ENCODE measurements at regions not wholly inside any gene's neighbourhood (a gene's known extent, or its start where the extent isn't known, plus 50 kb on each side); places are given as distances from the start of the nearest gene placed in this dataset.

DNA sequence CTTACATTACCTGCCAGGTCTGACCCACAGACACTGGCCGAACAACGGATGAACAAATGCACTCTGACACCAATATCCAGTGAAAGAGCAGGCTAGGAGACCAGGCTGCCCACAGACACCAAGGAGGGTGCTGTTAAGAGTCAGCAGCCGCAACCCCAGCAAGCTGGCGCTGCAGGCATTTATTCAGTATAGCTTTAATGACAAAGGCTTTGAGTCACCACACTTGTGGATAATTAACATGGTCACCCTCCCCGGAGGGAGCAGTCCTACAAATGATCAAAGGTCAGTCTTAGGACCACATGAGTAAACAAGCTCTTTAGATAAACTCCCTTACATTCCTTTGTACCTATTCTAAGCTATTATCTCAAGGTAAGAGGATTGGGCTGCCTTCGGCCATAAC is 368.5 kb upstream of the GRID2 start:
- Histone ChIP-seq H3K27ac (ENCODE audit: low read depth in 1 of 2, low read length in 2 of 2) (no peak overlapping the region), H3K27me3 (ENCODE audit: control insufficient read depth in 1 of 2, insufficient read depth in 2 of 2, low read length in 1 of 2) (no peaks in the 10 kb centered on the region), H3K4me3 (ENCODE audit: low read length in 2 of 2) (no peak overlapping the region), H3K36me3 (ENCODE audit: control insufficient read depth in 1 of 2, insufficient read depth in 2 of 2, low read length in 1 of 2) (no peaks in the 10 kb centered on the region), H3K9me3 (ENCODE audit: control insufficient read depth, low read length) (no peaks in the 10 kb centered on the region), H3K4me1 (ENCODE audit: control insufficient read depth in 1 of 2, insufficient read depth in 2 of 2, low read length in 2 of 2) (no peaks in the 10 kb centered on the region)
- DNase-seq, result no peak
- intact Hi-C loops (cut with DNase I), result no loop called here
- no peak for ATAC-seq (ENCODE audit: low FRiP score)
- WGBS, 2 donors, result 87 to 95% methylated on average over 6 of the region's 6 CpGs

DNA sequence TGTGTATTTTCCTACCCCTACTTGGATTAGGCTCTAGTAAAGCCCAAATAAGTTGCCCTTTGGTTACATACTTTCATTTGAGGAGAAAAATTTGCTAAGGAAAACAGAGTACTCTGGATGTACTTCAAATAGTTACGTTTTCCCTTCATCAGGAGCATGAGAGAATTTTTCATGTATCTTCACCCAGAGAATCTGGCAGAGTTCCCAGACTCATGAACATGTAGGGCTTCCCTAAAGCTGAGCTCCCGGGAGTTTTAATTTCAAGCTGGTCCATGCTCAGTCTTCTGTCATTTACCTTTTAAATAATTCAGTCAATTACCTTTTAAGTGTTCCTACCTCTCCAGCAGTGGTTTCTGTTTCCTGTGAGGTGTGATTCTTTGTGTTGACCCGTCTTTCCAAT is 367.5 kb upstream of the GRID2 start:
- Histone ChIP-seq H3K9me3 (ENCODE audit: control insufficient read depth, low read length) (no peaks in the 10 kb centered on the region), H3K4me3 (ENCODE audit: low read length in 2 of 2) (no peak overlapping the region), H3K27me3 (ENCODE audit: control insufficient read depth in 1 of 2, insufficient read depth in 2 of 2, low read length in 1 of 2) (no peaks in the 10 kb centered on the region), H3K27ac (ENCODE audit: low read depth in 1 of 2, low read length in 2 of 2) (no peak overlapping the region), H3K4me1 (ENCODE audit: control insufficient read depth in 1 of 2, insufficient read depth in 2 of 2, low read length in 2 of 2) (no peaks in the 10 kb centered on the region), H3K36me3 (ENCODE audit: control insufficient read depth in 1 of 2, insufficient read depth in 2 of 2, low read length in 1 of 2) (no peaks in the 10 kb centered on the region)
- 27 to 30% methylated on average over 3 of the region's 3 CpGs for WGBS, 2 donors
- no peak for DNase-seq
- intact Hi-C loops (cut with DNase I), result no loop called here
- ATAC-seq (ENCODE audit: low FRiP score), result no peak

DNA sequence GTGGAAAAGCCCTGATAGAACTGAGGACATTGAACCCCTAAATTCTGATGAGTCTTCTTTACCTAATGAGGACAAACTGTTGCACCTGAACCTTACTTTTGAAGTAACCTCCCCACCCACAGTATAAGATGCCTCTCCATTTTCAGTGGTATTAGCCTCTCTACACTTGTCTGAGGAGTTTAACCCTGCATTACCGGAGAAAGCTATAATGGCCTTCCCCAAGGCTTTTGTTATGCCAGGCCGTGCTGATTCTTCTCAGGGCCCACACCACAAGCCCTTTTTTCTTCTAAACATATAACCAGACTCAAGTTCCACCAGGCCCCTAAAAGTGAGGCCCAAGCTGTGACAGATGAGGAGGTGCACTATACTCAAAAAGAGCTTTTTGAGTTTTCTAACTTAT is 345.8 kb upstream of the GRID2 start:
- H3K4me3 ChIP-seq (ENCODE audit: low read length in 2 of 2), result no peak overlapping the region
- ATAC-seq (ENCODE audit: low FRiP score) (no peak), DNase-seq (no peak)
- 92 to 98% methylated on average over 2 of the region's 2 CpGs for WGBS, 2 donors
- H3K36me3 ChIP-seq (ENCODE audit: control insufficient read depth in 1 of 2, insufficient read depth in 2 of 2, low read length in 1 of 2), result no peaks in the 10 kb centered on the region
- no peaks in the 10 kb centered on the region for H3K4me1 ChIP-seq (ENCODE audit: control insufficient read depth in 1 of 2, insufficient read depth in 2 of 2, low read length in 2 of 2)
- intact Hi-C loops (cut with DNase I), result no loop called here
- no peak overlapping the region for H3K27ac ChIP-seq (ENCODE audit: low read depth in 1 of 2, low read length in 2 of 2)
- no peaks in the 10 kb centered on the region for H3K9me3 ChIP-seq (ENCODE audit: control insufficient read depth, low read length)
- H3K27me3 ChIP-seq (ENCODE audit: control insufficient read depth in 1 of 2, insufficient read depth in 2 of 2, low read length in 1 of 2), result no peaks in the 10 kb centered on the region

DNA sequence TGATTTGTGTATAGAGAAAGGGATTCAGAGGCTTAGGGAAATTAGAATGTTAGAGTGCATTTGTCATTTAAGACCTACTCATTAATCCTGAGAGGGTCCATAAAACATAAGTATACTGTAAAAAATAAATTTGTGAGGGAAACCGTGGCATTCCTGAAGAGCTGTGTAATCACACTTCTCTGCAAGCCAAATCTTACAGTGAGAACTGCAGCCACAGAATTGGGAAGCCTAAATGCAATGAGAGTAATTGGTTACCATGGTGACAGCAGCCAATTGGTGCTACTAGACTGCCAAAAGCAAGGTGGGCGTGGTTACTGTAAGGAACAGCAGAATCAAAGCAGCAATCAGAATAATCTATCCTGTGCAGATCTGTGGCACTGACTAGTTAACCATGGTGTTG is 345.2 kb upstream of the GRID2 start:
- intact Hi-C loops (cut with DNase I), result no loop called here
- Histone ChIP-seq H3K36me3 (ENCODE audit: control insufficient read depth in 1 of 2, insufficient read depth in 2 of 2, low read length in 1 of 2) (no peaks in the 10 kb centered on the region), H3K27ac (ENCODE audit: low read depth in 1 of 2, low read length in 2 of 2) (no peak overlapping the region), H3K4me1 (ENCODE audit: control insufficient read depth in 1 of 2, insufficient read depth in 2 of 2, low read length in 2 of 2) (no peaks in the 10 kb centered on the region), H3K4me3 (ENCODE audit: low read length in 2 of 2) (no peak overlapping the region), H3K27me3 (ENCODE audit: control insufficient read depth in 1 of 2, insufficient read depth in 2 of 2, low read length in 1 of 2) (no peaks in the 10 kb centered on the region), H3K9me3 (ENCODE audit: control insufficient read depth, low read length) (no peaks in the 10 kb centered on the region)
- 36 to 42% methylated on average over 2 of the region's 2 CpGs for WGBS, 2 donors
- ATAC-seq (ENCODE audit: low FRiP score), result no peak
- no peak for DNase-seq

DNA sequence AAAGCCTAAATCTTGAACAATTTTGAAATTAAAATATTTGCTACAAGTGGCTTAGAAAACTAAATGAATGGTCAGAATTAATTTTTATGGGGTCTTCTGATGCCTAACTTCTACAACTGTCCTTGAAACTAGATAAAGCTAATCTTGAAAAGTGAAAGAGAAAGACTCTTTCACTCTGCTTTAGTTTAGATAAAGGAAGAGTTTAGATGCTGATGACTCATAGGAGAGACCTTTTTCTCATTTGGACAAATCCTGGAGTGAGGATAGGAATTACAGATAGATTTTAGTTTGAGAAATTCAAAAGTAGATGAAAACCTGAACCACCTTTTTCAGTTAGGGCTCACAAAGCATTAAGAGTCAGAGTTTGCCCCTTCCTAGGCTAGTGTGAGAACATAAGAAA is 342.3 kb upstream of the GRID2 start:
- intact Hi-C loops (cut with DNase I), result no loop called here
- Histone ChIP-seq H3K27me3 (ENCODE audit: control insufficient read depth in 1 of 2, insufficient read depth in 2 of 2, low read length in 1 of 2) (no peaks in the 10 kb centered on the region), H3K4me1 (ENCODE audit: control insufficient read depth in 1 of 2, insufficient read depth in 2 of 2, low read length in 2 of 2) (no peaks in the 10 kb centered on the region), H3K4me3 (ENCODE audit: low read length in 2 of 2) (no peak overlapping the region), H3K36me3 (ENCODE audit: control insufficient read depth in 1 of 2, insufficient read depth in 2 of 2, low read length in 1 of 2) (no peaks in the 10 kb centered on the region), H3K9me3 (ENCODE audit: control insufficient read depth, low read length) (no peaks in the 10 kb centered on the region), H3K27ac (ENCODE audit: low read depth in 1 of 2, low read length in 2 of 2) (no peak overlapping the region)
- DNase-seq (no peak), ATAC-seq (ENCODE audit: low FRiP score) (no peak)

DNA sequence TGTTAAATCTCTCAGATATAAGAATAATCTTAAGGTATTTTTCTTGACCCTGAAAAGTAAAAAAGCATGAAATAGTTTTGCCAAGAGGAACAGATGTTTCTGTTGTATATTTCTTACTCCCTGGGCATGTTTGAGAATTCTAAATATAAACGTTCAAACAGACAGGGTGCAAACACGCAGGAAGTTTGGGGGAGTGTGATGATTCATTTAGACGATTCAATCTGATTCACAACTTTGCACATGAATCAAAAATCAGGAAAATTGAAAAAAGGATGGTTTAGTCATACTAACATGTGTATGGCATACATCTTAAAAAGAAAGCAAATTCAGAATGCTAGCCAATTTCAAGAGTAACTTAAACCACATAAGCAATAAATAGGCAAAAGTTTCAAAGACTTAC is 340.3 kb upstream of the GRID2 start:
- intact Hi-C loops (cut with DNase I), result no loop called here
- ATAC-seq (ENCODE audit: low FRiP score), result no peak

DNA sequence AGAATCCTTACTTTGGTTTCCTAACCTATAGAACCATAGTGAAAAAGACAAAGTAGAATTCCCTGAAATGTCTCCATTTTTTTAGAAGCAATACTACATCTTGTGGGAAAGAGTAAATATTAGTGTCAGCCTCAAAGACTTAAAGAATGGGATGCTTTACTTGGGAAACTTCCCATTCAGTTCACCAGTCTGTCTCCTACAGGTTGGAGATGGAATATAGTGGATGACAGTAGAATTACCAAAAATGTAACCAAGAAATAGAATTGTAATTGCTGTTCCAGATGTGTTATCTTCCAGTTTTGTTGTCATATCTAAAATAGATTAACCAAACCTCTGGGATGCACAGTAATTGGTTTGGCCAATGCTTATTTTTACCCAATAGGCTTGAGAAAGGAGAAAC is 338.6 kb upstream of the GRID2 start:
- Histone ChIP-seq H3K36me3 (ENCODE audit: control insufficient read depth in 1 of 2, insufficient read depth in 2 of 2, low read length in 1 of 2) (no peaks in the 10 kb centered on the region), H3K4me1 (ENCODE audit: control insufficient read depth in 1 of 2, insufficient read depth in 2 of 2, low read length in 2 of 2) (no peaks in the 10 kb centered on the region), H3K4me3 (ENCODE audit: low read length in 2 of 2) (no peak overlapping the region), H3K27me3 (ENCODE audit: control insufficient read depth in 1 of 2, insufficient read depth in 2 of 2, low read length in 1 of 2) (no peaks in the 10 kb centered on the region), H3K27ac (ENCODE audit: low read depth in 1 of 2, low read length in 2 of 2) (no peak overlapping the region), H3K9me3 (ENCODE audit: control insufficient read depth, low read length) (no peaks in the 10 kb centered on the region)
- ATAC-seq (ENCODE audit: low FRiP score) (no peak), DNase-seq (no peak)
- intact Hi-C loops (cut with DNase I), result no loop called here

More for the DNA sequence above, 340.3 kb upstream of the GRID2 start:
- no peaks in the 10 kb centered on the region for H3K27me3 ChIP-seq (ENCODE audit: control insufficient read depth in 1 of 2, insufficient read depth in 2 of 2, low read length in 1 of 2)
- no peak for DNase-seq
- no peak overlapping the region for H3K4me3 ChIP-seq (ENCODE audit: low read length in 2 of 2)
- H3K9me3 ChIP-seq (ENCODE audit: control insufficient read depth, low read length), result no peaks in the 10 kb centered on the region
- no peaks in the 10 kb centered on the region for H3K4me1 ChIP-seq (ENCODE audit: control insufficient read depth in 1 of 2, insufficient read depth in 2 of 2, low read length in 2 of 2)
- WGBS, 2 donors, result 2 to 6% methylated on average over 3 of the region's 3 CpGs
- H3K27ac ChIP-seq (ENCODE audit: low read depth in 1 of 2, low read length in 2 of 2), result no peak overlapping the region
- no peaks in the 10 kb centered on the region for H3K36me3 ChIP-seq (ENCODE audit: control insufficient read depth in 1 of 2, insufficient read depth in 2 of 2, low read length in 1 of 2)

DNA sequence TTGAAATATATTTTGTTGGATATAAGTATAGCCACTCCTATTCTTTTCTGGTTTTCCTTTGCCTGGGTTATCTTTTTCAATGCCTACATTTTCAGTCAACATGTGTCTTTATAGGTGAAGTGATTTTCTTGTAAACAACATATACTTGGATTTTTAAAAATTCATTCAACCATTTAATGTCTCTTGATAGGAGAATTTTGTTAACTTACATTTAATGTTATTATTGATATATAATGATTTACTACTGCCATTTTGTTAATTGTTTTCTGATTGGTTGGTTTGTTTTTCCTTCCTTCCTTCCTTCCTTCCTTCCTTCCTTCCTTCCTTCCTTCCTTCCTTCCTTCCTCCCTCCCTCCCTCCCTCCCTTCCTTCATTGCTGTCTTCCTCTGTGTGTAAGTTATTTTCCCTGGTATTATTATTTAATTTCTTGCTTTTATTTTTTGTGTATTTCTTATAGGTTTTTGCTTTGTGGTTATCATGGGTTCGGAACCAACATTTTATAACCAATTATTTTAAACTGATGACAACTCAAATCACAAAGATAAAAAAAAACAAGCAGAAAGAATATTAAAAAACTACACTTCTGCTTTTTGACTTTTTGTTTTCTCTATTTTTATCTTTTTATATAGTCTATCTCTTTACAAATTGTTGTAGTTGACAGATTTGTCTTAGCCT is 330.1 kb upstream of the GRID2 start:
- Histone ChIP-seq H3K4me3 (ENCODE audit: low read length in 2 of 2) (no peak overlapping the region), H3K27ac (ENCODE audit: low read depth in 1 of 2, low read length in 2 of 2) (no peak overlapping the region), H3K4me1 (ENCODE audit: control insufficient read depth in 1 of 2, insufficient read depth in 2 of 2, low read length in 2 of 2) (no peaks in the 10 kb centered on the region), H3K36me3 (ENCODE audit: control insufficient read depth in 1 of 2, insufficient read depth in 2 of 2, low read length in 1 of 2) (no peaks in the 10 kb centered on the region), H3K9me3 (ENCODE audit: control insufficient read depth, low read length) (peaks cover 1% of the 10 kb centered on the region), H3K27me3 (ENCODE audit: control insufficient read depth in 1 of 2, insufficient read depth in 2 of 2, low read length in 1 of 2) (no peaks in the 10 kb centered on the region)
- intact Hi-C loops (cut with DNase I), result no loop called here
- DNase-seq, result no peak
- 90 to 95% methylated on average over 1 of the region's 1 CpG for WGBS, 2 donors
- no peak for ATAC-seq (ENCODE audit: low FRiP score)

DNA sequence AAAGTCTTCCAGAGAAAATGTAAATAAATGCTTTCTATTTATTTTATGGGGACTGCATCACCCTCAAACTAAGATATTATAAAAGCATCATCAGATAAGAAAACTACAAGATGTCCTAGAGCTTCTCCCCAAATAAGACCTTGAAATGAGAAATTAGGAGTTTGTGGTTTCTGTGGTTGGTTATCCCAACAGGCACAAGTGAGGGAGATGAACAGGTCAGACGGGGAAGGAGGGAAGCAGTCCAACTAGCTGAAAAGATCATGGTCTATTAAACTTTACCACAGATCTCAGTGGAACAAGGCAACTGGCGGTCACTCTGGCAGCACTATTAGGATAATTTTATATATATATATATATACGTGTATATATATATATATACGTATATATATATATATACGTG is 319.3 kb upstream of the GRID2 start:
- DNase-seq (no peak), ATAC-seq (ENCODE audit: low FRiP score) (no peak)
- Histone ChIP-seq H3K4me3 (ENCODE audit: low read length in 2 of 2) (no peak overlapping the region), H3K9me3 (ENCODE audit: control insufficient read depth, low read length) (no peaks in the 10 kb centered on the region), H3K27ac (ENCODE audit: low read depth in 1 of 2, low read length in 2 of 2) (no peak overlapping the region), H3K36me3 (ENCODE audit: control insufficient read depth in 1 of 2, insufficient read depth in 2 of 2, low read length in 1 of 2) (no peaks in the 10 kb centered on the region), H3K27me3 (ENCODE audit: control insufficient read depth in 1 of 2, insufficient read depth in 2 of 2, low read length in 1 of 2) (no peaks in the 10 kb centered on the region), H3K4me1 (ENCODE audit: control insufficient read depth in 1 of 2, insufficient read depth in 2 of 2, low read length in 2 of 2) (no peaks in the 10 kb centered on the region)
- WGBS, 2 donors, result 85 to 89% methylated on average over 5 of the region's 5 CpGs
- intact Hi-C loops (cut with DNase I), result no loop called here

Measured in aorta (tissue), 5 donors.